SK-N-MC (cell line): ENCODE measurements at regions not wholly inside any gene's neighbourhood (a gene's known extent, or its start where the extent isn't known, plus 50 kb on each side); places are given as distances from the start of the nearest gene placed in this dataset.

ENCODE experiments used
- EZH2 ChIP-seq: fragments of 200-600 bp; sonication (generic); IDR thresholded peaks from one replicate; pipeline ENCODE4 v1.6.1; 2017; ENCODE audit warnings: antibody characterized with exemption
- FOXP2 ChIP-seq: optimal IDR thresholded peaks from 2 replicates; pipeline ENCODE3; 2011; ENCODE audit warnings: mild to moderate bottlenecking, moderate library complexity; ENCODE audit not compliant: insufficient read depth; ENCODE audit errors: extremely low read length, control extremely low read depth
- POLR2AphosphoS5 ChIP-seq: IDR thresholded peaks from 2 replicates; pipeline ENCODE4 v1.6.1; 2012; ENCODE audit warnings: mild to moderate bottlenecking, low read depth, low read length, borderline replicate concordance

GRCh38 chr14:104424406-104425072 lies 155.0 kb upstream of the C14orf180 start:
- TF ChIP-seq EZH2: no peak
- no peak for TF ChIP-seq POLR2AphosphoS5
- TF ChIP-seq FOXP2: no peak
